ENCODE measurements at regions not wholly inside any gene's neighbourhood (a gene's known extent, or its start where the extent isn't known, plus 50 kb on each side); places are given as distances from the start of the nearest gene placed in this dataset.
"Not testable (repeated sequence)": the region's sequence is repeated elsewhere in the genome, so short reads cannot be mapped to it uniquely, and the experiment has no call there.

DNA sequence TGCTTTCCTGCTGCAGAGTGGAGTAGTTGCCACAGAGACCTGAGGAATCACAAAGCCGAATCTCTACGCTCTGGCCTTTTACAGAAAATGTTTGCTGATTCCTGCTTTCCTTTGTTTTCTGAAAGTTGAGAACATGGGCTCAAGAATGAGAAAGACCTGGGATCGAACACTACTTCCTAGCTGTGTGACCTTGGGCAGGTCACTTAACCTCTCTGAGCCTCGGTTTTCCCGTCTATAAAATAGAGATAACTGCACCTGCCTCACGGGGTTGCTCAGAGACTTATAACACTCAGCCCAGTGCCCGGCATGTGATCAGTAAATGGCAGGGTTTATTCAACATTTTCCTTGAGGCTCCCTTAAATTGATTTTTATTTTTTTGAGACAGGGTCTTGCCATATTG is 70.9 kb upstream of the ALX4 start:
- Mint-ChIP-seq H3K9me3 (no peaks in the 10 kb centered on the region), H3K27ac (no peak overlapping the region), H3K36me3 (no peaks in the 10 kb centered on the region), H3K4me1 (no peaks in the 10 kb centered on the region), H3K4me3 (no peak overlapping the region), H3K27me3 (peaks cover 29% of the 10 kb centered on the region)
- no peak for DNase-seq

DNA sequence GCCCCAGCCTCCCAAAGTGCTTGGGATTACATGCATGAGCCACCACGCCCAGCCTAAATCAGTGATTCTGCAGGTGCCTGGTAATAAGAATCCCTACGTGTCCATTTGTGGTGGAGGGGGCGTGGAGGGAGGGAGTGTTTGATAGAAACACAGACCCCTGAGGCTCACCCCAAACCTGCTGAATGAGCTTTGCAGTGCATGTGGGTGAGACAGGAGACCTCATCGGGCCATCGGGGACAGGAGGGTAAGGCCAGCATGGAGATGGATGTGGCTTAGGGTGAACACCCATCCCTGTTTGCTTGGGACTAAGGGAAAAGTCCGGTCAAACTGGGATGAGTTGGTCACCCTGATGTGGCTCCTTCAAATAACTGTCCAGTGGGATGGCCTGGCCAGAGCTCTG is 71.3 kb upstream of the ALX4 start:
- no peaks in the 10 kb centered on the region for H3K4me1 Mint-ChIP-seq
- DNase-seq, result no peak
- H3K9me3 Mint-ChIP-seq, result no peaks in the 10 kb centered on the region
- H3K27me3 Mint-ChIP-seq, result peaks cover 30% of the 10 kb centered on the region
- H3K27ac Mint-ChIP-seq, result no peak overlapping the region
- H3K36me3 Mint-ChIP-seq, result no peaks in the 10 kb centered on the region
- no peak overlapping the region for H3K4me3 Mint-ChIP-seq

DNA sequence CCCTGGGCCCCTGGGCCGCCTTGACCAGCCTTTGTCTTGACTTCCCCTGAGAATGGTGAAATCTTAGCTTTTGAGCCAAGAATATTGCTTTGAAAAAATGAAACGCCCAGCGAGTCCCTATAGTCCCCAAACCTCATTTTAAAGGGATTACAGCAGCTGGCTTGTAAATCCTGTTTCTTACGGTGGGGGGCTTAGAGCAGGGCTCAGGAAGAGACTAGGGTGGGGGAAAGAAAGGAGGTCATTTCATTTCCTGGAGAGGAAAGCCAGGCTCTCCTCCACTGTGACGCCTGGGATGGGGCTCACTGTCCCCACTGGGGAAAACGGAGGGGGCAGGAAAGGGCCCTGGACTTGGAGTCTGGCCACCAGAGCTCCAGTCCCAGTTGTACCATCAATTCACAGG is 72.2 kb upstream of the ALX4 start:
- Mint-ChIP-seq H3K27ac (no peak overlapping the region), H3K27me3 (peaks cover 30% of the 10 kb centered on the region), H3K4me1 (no peaks in the 10 kb centered on the region), H3K4me3 (no peak overlapping the region), H3K9me3 (no peaks in the 10 kb centered on the region), H3K36me3 (no peaks in the 10 kb centered on the region)
- DNase-seq, result no peak

DNA sequence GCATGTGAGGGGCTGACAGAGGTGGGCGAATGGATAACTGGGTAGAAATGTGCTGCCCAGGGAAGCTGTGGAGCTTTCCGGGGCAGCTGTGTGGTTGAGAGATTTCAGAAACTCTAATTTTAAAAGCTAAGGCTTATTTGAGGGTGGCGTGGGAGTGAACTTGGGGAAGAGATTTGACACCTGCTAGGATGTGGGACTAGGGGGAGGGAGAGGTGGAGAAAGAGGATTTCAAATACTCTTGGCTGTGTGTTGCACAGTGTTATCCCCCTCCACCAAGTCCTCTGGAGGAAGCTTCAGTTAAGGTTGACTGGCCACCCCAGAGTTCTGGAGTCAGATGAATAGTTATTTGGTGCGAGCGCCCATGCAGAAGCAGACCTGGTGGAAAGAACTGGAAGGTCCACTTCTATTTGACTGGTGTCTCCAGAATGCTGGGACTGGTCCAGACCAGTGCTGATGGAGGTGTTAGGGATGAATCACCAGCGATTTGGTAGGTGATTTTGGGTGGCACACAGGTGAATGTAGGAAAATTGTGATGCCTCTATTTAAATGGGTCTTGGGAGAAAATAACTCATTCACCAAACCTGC is 72.8 kb upstream of the ALX4 start:
- Mint-ChIP-seq H3K4me3 (no peak overlapping the region), H3K36me3 (no peaks in the 10 kb centered on the region), H3K9me3 (no peaks in the 10 kb centered on the region), H3K27ac (no peak overlapping the region), H3K27me3 (peaks cover 33% of the 10 kb centered on the region), H3K4me1 (no peaks in the 10 kb centered on the region)
- DNase-seq, result no peak

DNA sequence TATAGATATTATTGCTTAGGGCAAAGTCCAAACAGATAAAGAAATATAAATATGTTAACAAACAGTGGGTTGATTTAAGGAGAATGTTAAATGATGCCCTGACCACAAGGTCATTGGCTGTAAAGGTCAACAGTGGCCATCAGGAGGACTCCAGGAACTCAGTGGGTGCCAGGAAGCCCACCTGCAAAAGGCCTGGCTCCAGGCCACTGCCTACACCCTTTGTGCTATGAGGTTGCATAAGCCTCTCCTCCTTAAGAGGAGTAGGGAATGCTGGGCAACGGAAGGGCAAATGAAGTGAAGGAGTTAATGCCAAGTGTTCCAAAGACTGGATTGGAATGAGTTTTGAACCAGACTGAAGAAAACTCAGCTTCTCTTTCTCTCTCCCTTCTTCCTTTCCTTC is 73.3 kb upstream of the ALX4 start:
- H3K27me3 Mint-ChIP-seq, result peaks cover 33% of the 10 kb centered on the region
- H3K4me3 Mint-ChIP-seq, result no peak overlapping the region
- H3K36me3 Mint-ChIP-seq, result no peaks in the 10 kb centered on the region
- DNase-seq, result no peak
- H3K4me1 Mint-ChIP-seq, result no peaks in the 10 kb centered on the region
- no peak overlapping the region for H3K27ac Mint-ChIP-seq
- H3K9me3 Mint-ChIP-seq, result no peaks in the 10 kb centered on the region

DNA sequence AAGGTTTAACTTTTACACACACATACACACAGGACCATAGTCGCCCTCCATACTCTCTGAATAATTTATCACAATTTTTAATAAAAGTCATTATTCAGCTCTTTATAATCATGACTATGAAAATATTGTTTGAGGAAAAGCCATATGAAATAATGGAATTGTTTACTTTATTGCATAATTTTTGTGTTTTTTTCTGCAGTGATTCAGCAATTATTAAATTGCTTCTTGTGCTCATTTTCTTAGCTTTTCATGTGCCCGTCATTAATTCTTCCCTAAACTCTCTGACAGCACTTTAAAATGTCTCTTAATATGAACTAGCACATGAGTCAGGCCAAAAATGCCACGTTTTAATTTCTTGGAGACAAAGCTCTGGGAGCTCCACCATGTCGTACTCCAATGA is 77.5 kb upstream of the ALX4 start:
- Mint-ChIP-seq H3K4me3 (no peak overlapping the region), H3K27me3 (peaks cover 30% of the 10 kb centered on the region), H3K27ac (no peak overlapping the region), H3K36me3 (no peaks in the 10 kb centered on the region), H3K4me1 (no peaks in the 10 kb centered on the region), H3K9me3 (peaks cover 4% of the 10 kb centered on the region)
- no peak for DNase-seq

DNA sequence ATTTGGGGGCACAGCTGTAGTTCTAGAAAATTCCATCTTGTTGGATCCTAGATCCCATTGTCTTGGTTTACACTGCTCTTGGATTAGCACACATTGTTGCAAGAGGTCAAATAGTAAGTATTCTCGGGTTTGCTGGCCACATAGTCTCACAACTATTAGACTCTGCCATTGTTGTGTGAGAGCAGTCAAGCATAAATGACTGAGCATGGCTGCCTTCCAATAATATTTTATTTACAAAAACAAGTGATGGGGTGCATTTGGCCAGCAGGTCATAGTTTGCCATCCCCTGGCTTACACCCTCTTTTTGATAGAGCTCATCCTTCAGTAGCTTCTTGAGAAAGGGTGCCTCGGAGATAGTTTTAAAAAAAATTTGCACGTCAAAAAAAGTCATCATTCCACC is 77.9 kb upstream of the ALX4 start:
- Mint-ChIP-seq H3K27ac (no peak overlapping the region), H3K4me1 (no peaks in the 10 kb centered on the region), H3K9me3 (peaks cover 4% of the 10 kb centered on the region), H3K36me3 (no peaks in the 10 kb centered on the region), H3K4me3 (no peak overlapping the region), H3K27me3 (peaks cover 32% of the 10 kb centered on the region)
- DNase-seq, result no peak

DNA sequence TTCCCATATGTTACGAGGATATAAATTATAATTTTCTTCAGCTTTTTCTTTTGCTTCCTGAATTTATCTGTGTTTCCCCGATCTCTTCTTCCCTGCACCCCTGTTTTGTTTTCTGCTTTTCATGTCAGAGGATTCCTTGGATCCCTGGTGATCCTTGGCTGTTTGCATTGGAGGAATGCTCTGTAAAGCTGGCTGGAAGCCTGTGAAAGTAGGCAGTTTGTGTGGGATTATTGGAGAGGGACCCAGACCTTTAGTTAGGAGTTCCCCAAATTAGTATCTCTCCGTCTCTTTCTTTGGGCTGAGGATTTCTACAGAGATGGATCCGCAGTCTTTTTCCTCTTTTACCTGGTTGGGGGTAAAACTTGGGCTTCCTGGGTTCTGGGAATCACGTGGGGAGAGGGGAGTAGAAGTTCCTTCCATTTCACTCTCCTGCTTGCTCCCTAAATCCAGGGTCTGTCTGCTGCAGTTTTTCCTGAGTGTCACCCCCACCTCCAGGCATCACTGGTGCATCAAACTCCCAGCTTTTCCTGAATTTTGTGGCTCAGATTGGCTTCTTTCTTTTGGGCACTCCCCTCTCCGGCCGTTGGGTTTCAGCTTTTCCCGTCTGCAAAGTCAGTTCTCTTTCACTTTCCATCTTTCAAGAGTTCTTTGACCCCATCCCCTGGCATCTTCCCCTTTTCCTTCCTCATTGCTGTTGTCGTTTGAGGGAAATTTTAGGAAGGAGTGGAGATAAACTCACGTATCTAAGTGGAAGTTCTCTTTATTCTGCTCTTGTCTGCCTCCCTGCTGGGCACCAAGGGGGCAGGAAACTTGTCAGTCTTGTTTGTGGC is 79.1 kb upstream of the ALX4 start:
- no peak for DNase-seq
- Mint-ChIP-seq H3K27me3 (peaks cover 38% of the 10 kb centered on the region), H3K9me3 (peaks cover 8% of the 10 kb centered on the region), H3K4me3 (no peak overlapping the region), H3K36me3 (no peaks in the 10 kb centered on the region), H3K4me1 (no peaks in the 10 kb centered on the region), H3K27ac (no peak overlapping the region)

DNA sequence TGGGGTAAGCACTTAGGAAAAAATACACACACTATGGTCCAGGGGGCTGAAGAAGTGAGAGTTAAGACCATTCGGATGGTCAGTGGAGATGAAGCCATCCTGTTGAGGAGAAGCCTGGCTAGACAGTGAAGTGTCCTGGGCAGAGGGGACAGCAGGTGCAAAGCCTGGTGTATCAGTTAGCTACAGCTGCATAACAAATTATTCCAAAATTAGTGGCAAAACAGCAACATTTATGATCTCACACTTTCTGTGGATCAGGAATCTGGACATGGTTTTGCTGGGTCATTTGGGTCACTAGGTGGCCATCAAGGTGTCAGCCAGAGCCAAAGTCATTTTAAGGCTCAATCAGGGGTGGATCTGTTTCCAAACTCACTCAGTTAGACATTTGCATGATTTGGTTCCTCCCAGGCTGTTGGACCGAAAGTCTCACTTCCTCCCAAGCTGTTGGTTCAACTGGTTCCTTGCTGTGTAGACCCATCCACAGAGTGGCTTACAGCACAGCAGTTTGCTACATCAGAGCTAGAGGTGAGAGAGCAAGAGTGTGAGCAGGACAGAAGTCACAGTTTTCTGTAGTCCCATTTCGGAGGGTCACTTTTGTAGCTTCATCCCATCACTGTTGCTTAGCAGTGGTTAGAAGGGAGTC is 80.1 kb upstream of the ALX4 start:
- H3K9me3 Mint-ChIP-seq, result peaks cover 15% of the 10 kb centered on the region
- H3K4me3 Mint-ChIP-seq, result no peak overlapping the region
- H3K36me3 Mint-ChIP-seq, result no peaks in the 10 kb centered on the region
- peaks cover 36% of the 10 kb centered on the region for H3K27me3 Mint-ChIP-seq
- no peak overlapping the region for H3K27ac Mint-ChIP-seq
- no peak for DNase-seq
- no peaks in the 10 kb centered on the region for H3K4me1 Mint-ChIP-seq

DNA sequence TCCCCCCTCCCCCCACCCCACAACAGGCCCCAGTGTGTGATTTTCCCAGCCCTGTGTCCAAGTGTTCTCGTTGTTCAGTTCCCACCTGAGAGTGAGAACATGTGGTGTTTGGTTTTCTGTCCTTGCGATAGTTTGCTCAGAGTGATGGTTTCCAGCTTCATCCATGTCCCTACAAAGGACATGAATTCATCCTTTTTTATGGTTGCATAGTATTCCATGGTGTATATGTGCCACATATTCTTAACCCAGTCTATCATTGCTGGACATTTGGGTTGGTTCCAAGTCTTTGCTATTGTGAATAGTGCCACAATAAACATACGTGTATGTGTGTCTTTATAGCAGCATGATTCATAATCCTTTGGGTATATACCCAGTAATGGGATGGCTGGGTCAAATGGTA is 81.1 kb upstream of the ALX4 start:
- not testable (repeated sequence) for H3K4me3 Mint-ChIP-seq, DNase-seq, H3K4me1 Mint-ChIP-seq, H3K27ac Mint-ChIP-seq, H3K36me3 Mint-ChIP-seq
- Mint-ChIP-seq H3K27me3 (peaks cover 37% of the 10 kb centered on the region), H3K9me3 (peaks cover 15% of the 10 kb centered on the region)

DNA sequence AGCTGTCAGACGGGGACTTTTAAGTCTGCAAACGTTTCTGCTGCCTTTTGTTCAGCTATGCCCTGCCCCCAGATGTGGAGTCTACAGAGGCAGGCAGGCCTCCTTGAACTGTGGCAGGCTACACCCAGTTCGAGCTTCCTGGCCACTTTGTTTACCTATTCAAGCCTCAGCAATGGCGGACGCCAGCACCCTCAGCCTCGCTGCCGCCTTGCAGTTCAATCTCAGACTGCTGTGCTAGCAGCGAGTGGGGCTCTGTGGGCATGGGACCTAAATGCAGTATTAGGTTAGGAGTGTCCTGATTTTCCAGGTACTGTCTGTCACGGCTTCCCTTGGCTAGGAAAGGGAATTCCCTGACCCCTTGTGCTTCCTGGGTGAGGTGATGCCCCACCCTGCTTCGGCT is 86.8 kb upstream of the ALX4 start:
- not testable (repeated sequence) for H3K4me1 Mint-ChIP-seq, H3K27ac Mint-ChIP-seq, H3K36me3 Mint-ChIP-seq, DNase-seq, H3K4me3 Mint-ChIP-seq
- peaks cover 34% of the 10 kb centered on the region for H3K27me3 Mint-ChIP-seq
- peaks cover 11% of the 10 kb centered on the region for H3K9me3 Mint-ChIP-seq

DNA sequence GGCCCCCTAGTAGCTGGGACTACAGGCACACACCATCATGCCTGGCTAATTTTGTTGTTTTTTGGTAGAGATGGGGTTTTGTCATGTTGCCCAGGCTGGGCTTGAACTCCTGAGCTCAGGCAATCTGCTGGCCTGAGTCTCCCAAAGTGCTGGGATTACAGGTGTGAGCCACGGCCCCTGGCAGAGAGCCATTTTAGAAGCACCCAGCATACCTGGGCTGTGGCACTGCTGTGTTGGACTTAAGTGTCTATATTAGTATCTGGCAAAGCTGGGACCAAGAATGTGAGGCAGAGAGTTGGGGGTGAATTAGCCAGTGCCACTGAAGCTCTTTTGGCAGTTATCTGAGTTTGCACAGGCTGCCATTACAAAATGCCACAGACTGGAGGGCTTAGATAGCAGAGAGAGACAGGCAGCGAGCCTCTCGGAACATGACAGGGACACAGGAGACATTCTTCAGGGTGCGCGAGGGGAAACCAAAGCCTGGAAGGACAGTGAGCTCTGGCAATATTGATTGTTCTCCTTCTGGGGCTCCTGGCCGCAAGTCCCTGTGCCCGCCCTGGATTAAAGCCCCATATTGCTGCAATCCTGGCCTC is 87.7 kb upstream of the ALX4 start:
- Mint-ChIP-seq H3K9me3 (peaks cover 11% of the 10 kb centered on the region), H3K27me3 (peaks cover 33% of the 10 kb centered on the region), H3K27ac (no peak overlapping the region), H3K4me1 (no peaks in the 10 kb centered on the region), H3K36me3 (no peaks in the 10 kb centered on the region), H3K4me3 (no peak overlapping the region)
- DNase-seq, result no peak

DNA sequence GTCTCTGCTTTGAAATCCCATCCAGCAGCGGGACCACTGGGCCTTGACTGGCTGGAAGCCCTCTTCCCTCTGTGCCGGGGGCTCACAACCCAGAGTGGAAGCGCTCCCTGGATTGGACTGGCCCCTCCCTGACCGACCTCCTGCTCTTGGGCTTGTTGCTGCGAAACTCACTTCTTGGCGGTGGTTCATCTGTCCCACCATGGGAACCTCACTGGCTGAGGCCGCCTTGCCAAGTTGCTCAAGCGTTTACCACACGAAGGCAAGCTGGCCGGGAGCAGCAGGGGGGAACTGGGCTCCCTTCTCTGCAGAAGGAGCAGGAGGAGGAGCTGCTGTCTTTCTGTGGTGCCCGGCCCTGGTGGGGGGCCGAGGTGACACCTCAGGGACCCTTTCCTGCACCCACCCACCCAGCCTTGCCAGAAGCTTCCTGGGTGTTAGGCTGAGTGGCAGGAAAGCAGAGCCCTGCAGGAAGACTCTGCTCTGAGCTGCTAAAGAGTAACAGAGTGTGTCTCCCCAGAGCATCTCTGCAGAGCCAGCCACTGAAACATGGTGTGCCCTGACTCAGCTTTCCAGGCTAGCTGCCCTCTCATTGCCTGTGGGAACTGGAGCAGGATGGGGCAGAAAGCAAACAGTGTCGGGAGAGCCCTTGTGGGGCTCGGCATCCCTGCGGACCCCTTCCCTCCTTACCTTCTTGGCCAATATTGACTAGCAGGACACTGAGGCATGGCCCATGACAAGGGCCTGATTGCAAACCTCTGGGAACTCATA is 88.5 kb upstream of the ALX4 start:
- no peak for DNase-seq
- Mint-ChIP-seq H3K9me3 (peaks cover 11% of the 10 kb centered on the region), H3K4me3 (no peak overlapping the region), H3K27ac (no peak overlapping the region), H3K36me3 (no peaks in the 10 kb centered on the region), H3K4me1 (no peaks in the 10 kb centered on the region), H3K27me3 (peaks cover 25% of the 10 kb centered on the region)

DNA sequence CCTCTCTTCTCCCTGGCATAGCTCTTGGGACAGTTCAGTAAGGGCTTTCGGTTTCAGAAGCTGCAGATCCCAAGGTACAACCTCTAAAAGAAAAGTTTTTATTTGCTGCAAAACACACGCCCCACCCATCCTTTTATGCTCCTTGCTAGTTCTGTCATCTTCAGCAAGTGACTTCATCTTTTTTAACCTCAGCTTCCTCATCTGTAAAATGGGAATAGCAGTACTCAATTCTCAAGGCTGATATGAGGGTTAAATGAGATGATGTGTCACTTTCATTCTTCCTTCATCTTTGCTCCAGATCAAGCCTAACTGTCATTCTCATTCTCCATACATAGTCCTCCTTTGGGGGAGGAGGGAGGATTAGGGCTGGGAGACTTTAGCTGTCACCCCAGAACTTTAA is 90.0 kb upstream of the ALX4 start:
- H3K36me3 Mint-ChIP-seq, result no peaks in the 10 kb centered on the region
- peaks cover 18% of the 10 kb centered on the region for H3K27me3 Mint-ChIP-seq
- DNase-seq, result no peak
- H3K9me3 Mint-ChIP-seq, result no peaks in the 10 kb centered on the region
- H3K27ac Mint-ChIP-seq, result no peak overlapping the region
- H3K4me3 Mint-ChIP-seq, result no peak overlapping the region
- no peaks in the 10 kb centered on the region for H3K4me1 Mint-ChIP-seq

DNA sequence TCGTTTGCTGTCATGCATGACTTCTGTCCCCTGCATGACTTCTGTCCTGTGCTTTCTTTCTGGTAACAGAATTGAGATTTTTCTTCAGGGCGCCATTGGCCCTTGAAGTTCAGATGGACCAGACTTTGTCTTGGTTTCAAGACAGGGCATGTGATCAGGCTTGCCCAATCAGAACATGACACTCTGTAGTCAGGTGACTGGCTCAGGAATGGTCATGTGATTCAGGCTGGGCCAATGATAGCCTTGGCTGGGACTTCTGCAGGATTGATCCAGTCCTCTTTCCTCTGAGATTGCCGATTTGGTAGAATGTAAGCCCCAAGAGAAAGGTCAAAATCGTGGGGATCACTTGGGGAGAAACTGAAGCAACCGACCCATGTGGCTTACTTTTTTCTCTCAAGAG is 90.5 kb upstream of the ALX4 start:
- Mint-ChIP-seq H3K4me3 (no peak overlapping the region), H3K36me3 (no peaks in the 10 kb centered on the region), H3K27me3 (peaks cover 16% of the 10 kb centered on the region), H3K27ac (no peak overlapping the region), H3K9me3 (no peaks in the 10 kb centered on the region), H3K4me1 (no peaks in the 10 kb centered on the region)
- no peak for DNase-seq
